Effector CD4-positive, alpha-beta T cell (primary cell): ENCODE measurements at regions not wholly inside any gene's neighbourhood (a gene's known extent, or its start where the extent isn't known, plus 50 kb on each side); places are given as distances from the start of the nearest gene placed in this dataset.
"Not testable (repeated sequence)": the region's sequence is repeated elsewhere in the genome, so short reads cannot be mapped to it uniquely, and the experiment has no call there.

Experiments
- DNase-seq: peaks from one replicate; pipeline ENCODE4 v3.0.0-alpha.2; 2020

GRCh38 chr5:138702166-138703077 lies 50.8 kb upstream of the CTNNA1 start:
- no peak for DNase-seq

GRCh38 chr5:138701678-138702077 lies 51.5 kb upstream of the CTNNA1 start:
- no peak for DNase-seq

GRCh38 chr5:138700581-138701362 lies 52.5 kb upstream of the CTNNA1 start:
- DNase-seq = no peak

DNA sequence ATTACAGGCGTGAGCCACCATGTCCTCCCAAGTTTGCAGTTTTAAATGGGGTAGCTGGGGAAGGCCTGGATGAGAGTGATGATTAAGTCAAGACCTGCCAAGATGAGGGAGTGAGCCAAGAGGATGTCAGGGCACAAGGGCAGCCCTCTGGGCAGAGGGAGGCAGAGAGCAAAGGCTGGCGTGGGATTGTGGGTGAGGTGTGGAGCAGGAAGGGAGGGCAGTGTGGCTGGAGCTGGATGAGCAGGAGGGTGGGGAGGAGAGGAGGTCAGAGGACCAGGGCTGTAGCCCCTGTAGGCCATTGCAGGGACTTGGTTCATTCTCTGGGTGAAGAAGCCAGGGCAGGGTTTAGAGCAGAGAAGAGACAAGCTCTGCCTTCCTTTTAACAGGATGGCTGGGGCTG lies 53.7 kb upstream of the CTNNA1 start:
- DNase-seq = no peak

GRCh38 chr5:138698713-138699112 lies 54.5 kb upstream of the CTNNA1 start:
- DNase-seq = no peak

DNA sequence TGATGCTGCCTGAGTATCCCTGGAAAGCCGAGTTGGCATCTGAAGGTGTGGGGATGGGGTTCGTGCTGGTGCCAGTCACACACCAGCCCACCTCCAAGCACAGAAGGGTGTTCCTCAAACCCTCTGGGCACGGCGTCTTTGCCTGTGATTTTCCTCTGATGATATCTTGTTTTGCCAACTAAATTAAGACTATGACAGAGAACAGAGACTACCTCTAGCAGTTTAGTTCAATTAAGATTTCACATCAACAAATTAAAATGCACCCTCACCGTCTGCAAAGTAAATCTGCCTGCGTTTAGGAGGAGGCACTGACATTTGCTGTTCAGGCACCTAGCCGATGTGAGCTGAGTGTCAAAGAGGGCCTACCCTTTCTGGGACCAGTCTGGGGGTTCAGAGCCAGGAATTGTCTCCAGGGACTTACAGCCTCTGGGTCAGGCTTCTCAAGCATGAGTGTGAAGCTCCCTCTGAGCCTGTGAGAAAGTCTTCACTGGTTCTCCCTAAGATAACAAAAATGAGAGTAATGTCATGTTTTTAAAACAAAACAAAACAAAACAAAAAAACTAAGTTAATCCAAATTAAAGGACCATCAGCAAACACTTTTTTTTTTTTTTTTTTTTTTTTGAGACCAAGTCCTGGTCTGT lies 55.4 kb upstream of the CTNNA1 start:
- no peak for DNase-seq

- no peak for DNase-seq
Observed at GRCh38 chr5:138696501-138696900, 56.7 kb upstream of the CTNNA1 start.

DNA sequence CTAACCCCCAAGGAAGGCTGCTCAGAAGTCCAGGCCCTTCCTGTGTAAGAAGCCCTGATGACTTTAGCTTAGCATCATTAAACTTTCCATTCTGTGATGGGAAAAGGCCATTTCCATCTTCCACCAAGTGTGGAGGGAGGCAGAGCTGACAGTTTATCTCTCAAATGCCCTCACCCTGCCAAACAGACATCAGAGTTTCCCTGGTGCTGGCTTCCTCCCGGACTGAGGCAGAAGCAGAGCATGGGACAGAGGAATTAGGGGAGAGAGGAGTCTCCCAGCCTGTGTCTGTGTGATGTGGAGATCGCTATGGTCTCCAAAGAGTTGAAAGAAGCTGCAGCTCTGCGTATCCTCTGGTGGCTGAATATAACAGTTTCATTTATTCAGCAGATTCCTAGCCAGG lies 57.4 kb upstream of the CTNNA1 start:
- DNase-seq = no peak

DNA sequence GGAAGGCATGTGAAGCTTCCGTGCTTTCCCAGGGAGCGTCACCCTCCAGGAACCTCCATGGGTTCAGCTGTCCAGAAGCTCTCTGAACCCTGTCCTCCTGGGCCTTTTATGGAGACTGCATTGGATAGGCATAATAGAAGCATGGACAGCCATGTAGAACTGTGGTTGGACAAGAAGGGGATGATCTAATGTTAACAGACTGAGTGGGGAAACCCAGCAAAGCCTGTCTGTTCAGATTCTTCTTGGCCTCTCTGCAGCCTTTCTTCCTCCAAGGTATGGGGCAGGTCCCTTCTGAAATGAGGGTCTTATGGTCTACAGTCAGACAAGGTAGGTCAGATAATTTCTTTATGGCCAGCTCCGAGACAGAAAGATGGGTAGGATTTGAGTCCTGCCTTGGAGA lies 59.1 kb upstream of the CTNNA1 start:
- no peak for DNase-seq

DNA sequence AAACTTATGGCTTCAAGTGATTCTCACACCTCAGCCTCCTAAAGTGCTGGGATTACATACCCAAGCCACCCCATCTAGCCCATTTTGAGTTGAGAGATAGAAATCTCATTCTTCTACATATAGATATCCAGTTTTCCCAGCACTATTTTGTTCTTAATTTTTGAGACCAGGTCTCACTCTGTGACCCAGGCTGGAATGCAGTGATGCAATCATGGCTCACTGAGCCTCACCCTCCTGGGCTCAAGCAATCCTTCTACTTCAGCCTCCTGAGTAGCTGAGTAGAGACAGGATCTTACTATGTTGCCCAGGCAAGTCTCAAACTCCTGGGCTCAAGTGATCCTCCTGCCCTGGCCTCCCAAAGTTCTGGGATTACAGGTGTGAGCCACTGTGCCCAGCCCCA lies 60.9 kb upstream of the CTNNA1 start:
- no peak for DNase-seq

DNA sequence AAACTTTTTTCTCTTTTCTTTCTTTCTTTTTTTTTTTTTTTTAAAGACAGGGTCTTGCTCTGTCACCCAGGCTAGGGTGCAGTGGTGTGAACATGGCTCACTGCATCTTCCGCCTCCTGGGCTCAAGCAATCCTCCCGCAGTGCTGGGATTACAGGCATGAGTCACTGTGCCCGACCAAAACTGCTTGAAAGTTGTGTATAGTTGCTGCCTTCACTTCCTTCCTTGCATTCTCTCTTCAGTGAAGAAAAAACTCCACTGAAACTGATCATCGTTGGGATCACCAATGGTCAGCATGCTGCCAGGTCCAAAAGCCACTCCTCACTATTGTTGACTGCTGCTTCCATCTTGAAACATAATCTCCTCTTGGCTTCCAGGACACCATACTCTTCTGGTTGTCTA lies 66.6 kb upstream of the CTNNA1 start:
- no peak for DNase-seq

GRCh38 chr5:138685193-138685745 lies 68.0 kb upstream of the CTNNA1 start:
- DNase-seq = no peak

- DNase-seq = not testable (repeated sequence)
Observed at GRCh38 chr5:138682462-138682861, 70.8 kb upstream of the CTNNA1 start.

DNA sequence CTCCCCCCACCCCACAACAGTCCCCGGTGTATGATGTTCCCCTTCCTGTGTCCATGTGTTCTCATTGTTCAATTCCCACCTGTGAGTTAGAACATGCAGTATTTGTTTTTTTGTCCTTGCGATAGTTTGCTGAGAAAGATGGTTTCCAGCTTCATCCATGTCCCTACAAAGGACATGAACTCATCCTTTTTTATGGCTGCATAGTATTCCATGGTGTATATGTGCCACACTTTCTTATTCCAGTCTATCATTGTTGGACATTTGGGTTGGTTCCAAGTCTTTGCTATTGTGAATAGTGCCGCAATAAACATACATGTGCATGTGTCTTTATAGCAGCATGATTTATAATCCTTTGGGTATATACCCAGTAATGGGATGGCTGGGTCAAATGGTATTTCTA lies 74.4 kb upstream of the CTNNA1 start:
- not testable (repeated sequence) for DNase-seq

DNA sequence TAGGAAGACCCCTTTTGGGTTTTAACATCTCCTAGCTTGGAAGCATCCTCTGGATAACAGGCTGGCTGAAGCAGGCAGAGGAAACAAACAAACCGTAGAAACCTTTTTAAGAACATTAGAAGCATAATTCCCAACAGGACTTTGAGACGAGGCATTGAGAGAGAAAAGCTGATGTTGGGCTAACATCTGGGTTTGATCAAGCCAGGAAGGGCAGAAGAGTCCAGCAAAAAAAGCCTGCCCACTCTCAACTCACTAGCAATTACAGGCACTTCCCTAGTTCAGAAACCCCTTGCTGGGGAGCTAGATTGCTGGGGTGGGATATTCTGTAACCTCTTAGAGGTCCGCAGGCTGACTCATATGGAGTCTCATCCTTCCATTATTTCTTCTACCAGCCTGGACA lies 75.4 kb upstream of the CTNNA1 start:
- DNase-seq = no peak

DNA sequence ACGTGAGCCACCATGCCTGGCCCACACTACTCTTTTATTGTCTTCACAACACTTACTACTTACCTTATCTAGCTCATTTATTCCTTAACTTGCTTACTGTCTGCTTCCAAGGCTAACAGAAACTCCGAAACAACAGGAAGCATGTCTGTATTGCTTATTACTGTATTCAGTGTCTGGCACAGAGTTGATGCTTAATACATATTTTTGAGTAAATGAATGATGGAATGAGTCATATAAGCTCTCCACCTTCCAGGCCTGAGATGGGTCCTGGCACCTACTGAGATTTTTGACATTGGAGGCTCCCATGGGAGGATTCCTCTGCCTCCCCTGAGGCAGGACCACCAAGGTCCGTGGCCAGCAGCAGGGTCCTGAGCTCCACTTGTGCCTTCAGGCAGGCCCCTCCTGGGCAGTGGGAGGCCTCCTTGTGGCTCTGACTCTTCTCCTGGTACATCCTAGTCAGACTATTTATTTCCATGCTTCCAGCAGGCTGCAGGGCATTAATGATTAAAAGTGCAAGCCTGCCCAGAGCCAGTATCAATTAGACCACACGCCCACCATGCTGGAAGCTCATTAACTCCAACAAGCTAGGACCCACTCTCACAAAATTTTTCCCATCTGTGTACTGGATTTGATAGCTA lies 76.5 kb upstream of the CTNNA1 start:
- DNase-seq = no peak

DNA sequence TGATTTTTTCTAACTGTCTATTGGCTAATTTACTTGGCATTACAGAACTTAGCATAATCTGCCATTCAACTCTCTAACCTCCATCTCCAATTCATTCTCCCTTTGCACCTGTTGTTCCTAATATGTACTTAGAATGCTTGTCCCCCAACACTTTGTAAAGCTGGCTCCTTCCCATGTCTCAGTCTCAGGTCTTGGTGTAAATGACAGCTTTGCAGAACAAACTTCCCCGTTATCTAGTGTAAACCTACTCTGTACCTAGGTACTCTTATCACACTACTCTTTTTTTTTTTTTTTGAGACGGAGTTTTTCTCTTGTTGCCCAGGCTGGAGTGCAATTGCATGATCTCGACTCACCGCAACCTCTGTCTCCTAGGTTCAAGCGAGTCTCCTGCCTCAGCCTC lies 77.2 kb upstream of the CTNNA1 start:
- no peak for DNase-seq

DNA sequence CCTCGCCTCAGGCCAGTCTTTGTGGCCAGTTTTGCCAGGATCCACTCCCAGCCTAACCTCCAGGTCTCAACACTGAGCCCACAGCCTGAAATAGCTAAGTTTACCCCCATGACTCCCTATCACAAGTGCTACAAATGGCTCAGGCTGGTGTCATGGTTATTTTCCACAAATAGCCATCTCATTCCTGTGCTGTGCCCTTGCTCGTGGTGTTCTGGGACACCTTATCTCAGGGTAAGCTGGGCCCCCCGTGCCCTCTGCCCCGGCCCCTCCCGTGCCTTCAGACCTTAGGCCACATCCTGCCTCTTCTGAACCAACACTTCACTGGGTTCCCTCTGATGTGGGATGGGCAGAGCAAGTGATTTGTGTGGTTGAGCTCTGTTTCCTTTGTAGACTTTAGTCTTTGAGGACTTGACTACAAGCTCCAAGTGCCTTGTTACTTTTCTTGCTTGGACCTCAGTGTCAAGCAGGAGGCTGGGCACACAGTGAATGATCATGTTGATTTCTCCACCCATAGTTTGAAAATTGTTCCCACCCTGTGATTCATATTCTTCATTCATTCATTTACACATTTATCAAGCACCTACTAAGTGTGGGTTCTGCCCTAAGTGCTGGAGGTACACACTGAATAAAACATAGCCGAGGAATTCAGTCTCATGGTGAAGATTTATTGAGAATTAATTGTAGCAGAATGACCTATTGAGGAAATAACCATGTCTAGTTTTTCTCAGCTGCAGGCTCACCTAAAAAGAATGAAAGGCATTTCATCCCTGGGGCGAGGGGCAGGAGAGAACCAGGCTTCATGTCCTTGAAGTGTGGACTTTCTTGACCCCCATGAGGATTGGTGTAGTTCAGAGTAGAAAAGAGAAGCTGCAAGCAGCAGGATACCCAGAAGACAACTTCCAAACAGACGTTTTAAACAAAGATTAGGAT lies 84.5 kb upstream of the CTNNA1 start:
- no peak for DNase-seq

DNA sequence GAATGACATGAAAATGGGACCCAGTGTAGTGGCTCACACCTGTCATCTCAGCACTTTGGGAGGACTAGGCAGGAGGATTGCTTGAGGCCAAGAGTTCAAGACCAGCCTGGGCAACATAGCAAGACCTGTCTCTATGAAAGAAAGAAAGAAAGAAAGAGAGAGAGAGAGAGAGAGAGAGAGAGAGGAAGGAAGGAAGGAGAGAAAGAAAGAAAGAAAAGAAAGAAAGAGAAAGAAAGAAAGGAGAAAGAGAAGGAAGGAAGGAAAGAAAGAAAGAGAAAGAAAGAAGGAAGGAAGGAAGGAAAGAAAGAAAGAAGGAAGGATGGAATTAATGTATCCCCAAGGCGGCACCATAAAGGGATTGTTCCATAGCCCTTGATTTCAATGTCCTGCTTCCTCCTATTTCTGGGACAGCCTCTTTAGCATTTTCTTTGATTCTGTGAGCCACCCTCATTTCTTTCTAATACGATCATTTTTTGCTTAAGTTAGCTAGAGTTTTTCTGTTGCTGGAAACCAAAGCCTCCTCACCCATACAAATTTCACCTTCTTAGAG lies 85.4 kb upstream of the CTNNA1 start:
- DNase-seq = not testable (repeated sequence)

DNA sequence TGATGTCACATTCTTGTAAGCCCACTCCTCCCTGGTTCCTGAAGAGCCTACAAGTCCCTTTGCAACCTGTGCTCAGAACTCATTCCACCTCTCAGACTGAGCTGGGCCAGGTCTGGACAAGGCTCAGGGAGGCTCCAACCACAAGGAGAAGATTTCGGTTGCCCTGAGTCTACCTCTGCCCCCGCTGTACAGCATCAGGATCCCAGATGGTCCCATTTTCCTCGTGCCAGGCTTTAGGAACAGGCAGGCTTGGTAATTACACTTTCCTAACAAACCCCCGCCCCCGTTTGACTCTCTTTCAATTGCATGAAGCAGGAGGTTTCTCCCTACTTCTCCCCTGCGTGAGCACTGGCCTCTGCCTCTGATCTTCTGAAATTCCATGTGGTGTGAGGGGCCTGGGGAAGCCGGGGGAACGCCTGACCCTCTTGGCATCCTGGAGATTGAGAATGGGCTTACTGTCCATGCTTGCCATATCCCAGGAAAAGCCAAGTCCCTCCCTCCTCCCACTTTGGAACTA lies 86.9 kb upstream of the CTNNA1 start:
- DNase-seq = no peak

DNA sequence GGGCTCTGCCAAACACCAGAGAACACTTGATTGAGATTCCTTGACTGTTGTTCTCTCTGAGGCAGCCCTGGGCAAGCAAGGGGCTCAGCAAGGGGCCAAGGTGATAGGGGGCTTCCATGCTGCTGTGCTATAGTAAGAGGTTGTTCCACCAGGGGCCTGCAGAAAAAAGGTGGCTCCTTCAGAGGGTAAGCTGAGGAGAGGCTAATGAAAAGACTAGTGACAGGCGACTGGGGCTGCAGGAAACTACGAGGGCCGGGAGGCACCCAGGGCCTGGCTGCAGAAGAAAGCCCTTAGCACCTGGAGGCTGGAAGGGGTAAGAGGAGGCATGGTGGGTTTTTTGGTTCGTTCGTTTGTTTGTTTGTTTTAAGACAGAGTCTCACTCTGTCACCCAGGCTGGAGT lies 88.0 kb upstream of the CTNNA1 start:
- no peak for DNase-seq
